ENCODE measurements at regions not wholly inside any gene's neighbourhood (a gene's known extent, or its start where the extent isn't known, plus 50 kb on each side); places are given as distances from the start of the nearest gene placed in this dataset.
"Not testable (repeated sequence)": the region's sequence is repeated elsewhere in the genome, so short reads cannot be mapped to it uniquely, and the experiment has no call there.

DNA sequence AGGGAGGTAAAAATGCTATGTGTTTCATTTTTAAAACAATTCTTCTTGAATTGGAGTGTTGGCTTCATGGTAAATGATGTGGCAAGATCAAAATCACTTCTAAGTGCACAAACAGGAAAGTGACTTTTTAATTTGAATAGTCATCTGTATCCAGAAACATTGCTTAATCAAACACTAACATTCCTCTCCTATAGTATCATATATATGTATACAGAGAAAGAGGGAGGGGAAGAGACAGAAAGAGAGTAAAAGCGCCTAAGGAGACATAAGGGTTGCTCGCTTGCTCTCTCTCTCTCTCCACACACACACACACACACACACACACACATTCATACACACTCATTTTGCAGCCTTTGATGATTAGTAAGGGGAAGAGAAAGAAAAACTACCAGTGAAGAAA lies 95.4 kb upstream of the PRDM9 start:
- Mint-ChIP-seq H3K9me3 (ENCODE audit: insufficient read depth) (no peaks in the 10 kb centered on the region), H3K4me3 (no peak overlapping the region), H3K27ac (no peak overlapping the region), H3K4me1 (no peaks in the 10 kb centered on the region), H3K27me3 (no peaks in the 10 kb centered on the region)
- Histone ChIP-seq H3K27me3 (replicated peaks in 1 of 4; ENCODE audit: control extremely low read depth in 1 of 4, control insufficient read depth in 3 of 4, insufficient read depth in 4 of 4, low read length in 3 of 4) (no peaks in the 10 kb centered on the region), H3K4me3 (ENCODE audit: control extremely low read depth in 1 of 5, extremely low read depth in 1 of 5, insufficient read depth in 1 of 5, low read depth in 2 of 5, low read length in 4 of 5) (no peak overlapping the region), H3K9ac (ENCODE audit: low read length) (no peak overlapping the region), H3K4me2 (replicated peaks; ENCODE audit: low read depth, low read length, poor library complexity, severe bottlenecking) (no peak overlapping the region), H3K4me1 (ENCODE audit: control insufficient read depth in 2 of 2, insufficient read depth in 2 of 2, low read length in 2 of 2) (no peaks in the 10 kb centered on the region), H3K36me3 (replicated peaks in 1 of 2; ENCODE audit: control extremely low read depth in 1 of 2, control insufficient read depth in 1 of 2, extremely low read depth in 1 of 2, insufficient read depth in 2 of 2, low read length in 1 of 2) (no peaks in the 10 kb centered on the region), H3K9me3 (ENCODE audit: control extremely low read depth in 1 of 3, control insufficient read depth in 2 of 3, insufficient read depth in 1 of 3, low read length in 2 of 3) (peaks cover 0 to 6% (median 0%) of the 10 kb centered on the region in 3 donors), H4K20me1 (ENCODE audit: control insufficient read depth, insufficient read depth, low read length, poor library complexity, severe bottlenecking) (no peaks in the 10 kb centered on the region), H2AFZ (ENCODE audit: insufficient read depth, low read depth, low read length, poor library complexity, severe bottlenecking) (no peak overlapping the region), H3K27ac (ENCODE audit: low read length in 2 of 2) (no peak overlapping the region), H3K79me2 (ENCODE audit: control insufficient read depth, insufficient read depth, low read length) (no peaks in the 10 kb centered on the region)
- TF ChIP-seq, protein P1, sequence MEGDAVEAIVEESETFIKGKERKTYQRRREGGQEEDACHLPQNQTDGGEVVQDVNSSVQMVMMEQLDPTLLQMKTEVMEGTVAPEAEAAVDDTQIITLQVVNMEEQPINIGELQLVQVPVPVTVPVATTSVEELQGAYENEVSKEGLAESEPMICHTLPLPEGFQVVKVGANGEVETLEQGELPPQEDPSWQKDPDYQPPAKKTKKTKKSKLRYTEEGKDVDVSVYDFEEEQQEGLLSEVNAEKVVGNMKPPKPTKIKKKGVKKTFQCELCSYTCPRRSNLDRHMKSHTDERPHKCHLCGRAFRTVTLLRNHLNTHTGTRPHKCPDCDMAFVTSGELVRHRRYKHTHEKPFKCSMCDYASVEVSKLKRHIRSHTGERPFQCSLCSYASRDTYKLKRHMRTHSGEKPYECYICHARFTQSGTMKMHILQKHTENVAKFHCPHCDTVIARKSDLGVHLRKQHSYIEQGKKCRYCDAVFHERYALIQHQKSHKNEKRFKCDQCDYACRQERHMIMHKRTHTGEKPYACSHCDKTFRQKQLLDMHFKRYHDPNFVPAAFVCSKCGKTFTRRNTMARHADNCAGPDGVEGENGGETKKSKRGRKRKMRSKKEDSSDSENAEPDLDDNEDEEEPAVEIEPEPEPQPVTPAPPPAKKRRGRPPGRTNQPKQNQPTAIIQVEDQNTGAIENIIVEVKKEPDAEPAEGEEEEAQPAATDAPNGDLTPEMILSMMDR (IDR thresholded peaks at IDR 0.05), result no peak
- TF ChIP-seq EZH2 (IDR thresholded peaks at IDR 0.05; ENCODE audit: borderline replicate concordance, insufficient read depth, low read depth, low read length, poor library complexity, severe bottlenecking), result no peak
- POLR2A ChIA-PET, result no interaction called here
- DNase-seq (no peak), ATAC-seq (ENCODE audit: low read depth) (no peak)
- CTCF ChIA-PET, result no interaction called here
- WGBS (ENCODE audit: insufficient coverage), result no CpG with 5 or more reads among the region's 2 CpGs
- intact Hi-C loops (cut with micrococcal nuclease), result no loop called here

DNA sequence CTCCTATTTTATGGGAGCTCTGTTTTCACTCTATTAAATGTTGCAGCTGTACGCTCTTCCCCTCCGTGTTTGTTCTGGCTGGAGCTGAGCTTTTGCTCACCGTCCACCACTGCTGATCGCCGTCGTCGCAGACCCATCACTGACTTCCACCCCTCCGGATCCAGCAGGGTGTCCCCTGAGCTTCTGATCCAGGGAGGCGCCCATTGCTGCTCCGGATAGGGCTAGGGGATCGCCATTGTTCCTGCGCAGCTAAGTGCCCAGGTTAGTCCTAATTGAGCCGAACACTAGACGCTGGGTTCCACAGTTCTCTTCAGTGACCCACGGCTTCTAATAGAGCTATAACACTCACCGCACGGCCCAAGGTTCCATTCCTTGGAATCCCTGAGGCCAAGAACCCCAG lies 96.2 kb upstream of the PRDM9 start:
- WGBS (ENCODE audit: insufficient coverage), result 91% methylated on average over 17 of the region's 17 CpGs
- Mint-ChIP-seq H3K9me3 (ENCODE audit: insufficient read depth) (no peaks in the 10 kb centered on the region), H3K4me3 (no peak overlapping the region), H3K27ac (no peak overlapping the region), H3K4me1 (no peaks in the 10 kb centered on the region), H3K27me3 (no peaks in the 10 kb centered on the region)
- no peaks in the 10 kb centered on the region for H4K20me1 ChIP-seq (ENCODE audit: control insufficient read depth, insufficient read depth, low read length, poor library complexity, severe bottlenecking)
- H3K4me1 ChIP-seq (ENCODE audit: control insufficient read depth in 2 of 2, insufficient read depth in 2 of 2, low read length in 2 of 2), result no peaks in the 10 kb centered on the region
- TF ChIP-seq, protein P1 (IDR thresholded peaks at IDR 0.05), result no peak
- no peak for TF ChIP-seq EZH2 (IDR thresholded peaks at IDR 0.05; ENCODE audit: borderline replicate concordance, insufficient read depth, low read depth, low read length, poor library complexity, severe bottlenecking)
- POLR2A ChIA-PET, result no interaction called here
- no peak for ATAC-seq (ENCODE audit: low read depth)
- H3K9ac ChIP-seq (ENCODE audit: low read length), result no peak overlapping the region
- no peak overlapping the region for H3K4me2 ChIP-seq (replicated peaks; ENCODE audit: low read depth, low read length, poor library complexity, severe bottlenecking)
- peaks cover 0 to 6% (median 0%) of the 10 kb centered on the region in 3 donors for H3K9me3 ChIP-seq (ENCODE audit: control extremely low read depth in 1 of 3, control insufficient read depth in 2 of 3, insufficient read depth in 1 of 3, low read length in 2 of 3)
- no peak overlapping the region for H2AFZ ChIP-seq (ENCODE audit: insufficient read depth, low read depth, low read length, poor library complexity, severe bottlenecking)
- CTCF ChIA-PET, result no interaction called here
- no peak overlapping the region for H3K4me3 ChIP-seq (ENCODE audit: control extremely low read depth in 1 of 5, extremely low read depth in 1 of 5, insufficient read depth in 1 of 5, low read depth in 2 of 5, low read length in 4 of 5)
- H3K27ac ChIP-seq (ENCODE audit: low read length in 2 of 2), result no peak overlapping the region
- H3K36me3 ChIP-seq (replicated peaks in 1 of 2; ENCODE audit: control extremely low read depth in 1 of 2, control insufficient read depth in 1 of 2, extremely low read depth in 1 of 2, insufficient read depth in 2 of 2, low read length in 1 of 2), result no peaks in the 10 kb centered on the region
- no peaks in the 10 kb centered on the region for H3K27me3 ChIP-seq (replicated peaks in 1 of 4; ENCODE audit: control extremely low read depth in 1 of 4, control insufficient read depth in 3 of 4, insufficient read depth in 4 of 4, low read length in 3 of 4)
- intact Hi-C loops (cut with micrococcal nuclease), result no loop called here
- no peaks in the 10 kb centered on the region for H3K79me2 ChIP-seq (ENCODE audit: control insufficient read depth, insufficient read depth, low read length)
- no peak for DNase-seq

DNA sequence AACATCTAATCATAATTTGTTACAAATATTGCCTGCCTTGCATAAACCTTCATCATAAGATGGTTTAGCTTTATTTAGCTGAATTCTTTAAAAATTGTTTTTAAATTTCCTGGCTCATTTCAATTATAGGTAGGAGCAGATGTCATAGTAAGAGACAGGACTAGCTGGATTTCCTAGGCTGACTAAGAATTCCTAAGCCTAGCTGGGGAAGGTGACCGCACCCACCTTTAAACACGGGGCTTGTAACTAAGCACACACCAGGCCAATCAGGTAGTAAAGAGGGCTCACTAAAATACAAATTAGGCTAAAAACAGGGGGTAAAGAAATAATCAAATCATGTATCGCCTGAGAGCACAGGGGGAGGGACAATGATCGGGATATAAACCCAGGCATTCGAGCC lies 96.6 kb upstream of the PRDM9 start:
- H3K27ac Mint-ChIP-seq; intact Hi-C loops (cut with micrococcal nuclease); CTCF ChIA-PET; H3K9me3 ChIP-seq (ENCODE audit: control extremely low read depth in 1 of 3, control insufficient read depth in 2 of 3, insufficient read depth in 1 of 3, low read length in 2 of 3); H3K9me3 Mint-ChIP-seq (ENCODE audit: insufficient read depth); H4K20me1 ChIP-seq (ENCODE audit: control insufficient read depth, insufficient read depth, low read length, poor library complexity, severe bottlenecking); H3K4me1 Mint-ChIP-seq; H3K36me3 ChIP-seq (replicated peaks in 1 of 2; ENCODE audit: control extremely low read depth in 1 of 2, control insufficient read depth in 1 of 2, extremely low read depth in 1 of 2, insufficient read depth in 2 of 2, low read length in 1 of 2); H3K4me3 ChIP-seq (ENCODE audit: control extremely low read depth in 1 of 5, extremely low read depth in 1 of 5, insufficient read depth in 1 of 5, low read depth in 2 of 5, low read length in 4 of 5); H3K4me2 ChIP-seq (replicated peaks; ENCODE audit: low read depth, low read length, poor library complexity, severe bottlenecking); H2AFZ ChIP-seq (ENCODE audit: insufficient read depth, low read depth, low read length, poor library complexity, severe bottlenecking); H3K79me2 ChIP-seq (ENCODE audit: control insufficient read depth, insufficient read depth, low read length); H3K4me3 Mint-ChIP-seq; ATAC-seq (ENCODE audit: low read depth); H3K27me3 Mint-ChIP-seq; H3K27ac ChIP-seq (ENCODE audit: low read length in 2 of 2); H3K9ac ChIP-seq (ENCODE audit: low read length); DNase-seq; H3K4me1 ChIP-seq (ENCODE audit: control insufficient read depth in 2 of 2, insufficient read depth in 2 of 2, low read length in 2 of 2); H3K27me3 ChIP-seq (replicated peaks in 1 of 4; ENCODE audit: control extremely low read depth in 1 of 4, control insufficient read depth in 3 of 4, insufficient read depth in 4 of 4, low read length in 3 of 4); POLR2A ChIA-PET: not testable (repeated sequence)
- WGBS (ENCODE audit: insufficient coverage), result 97% methylated on average over 5 of the region's 5 CpGs
